C4-2B (cell line): ENCODE measurements at regions not wholly inside any gene's neighbourhood (a gene's known extent, or its start where the extent isn't known, plus 50 kb on each side); places are given as distances from the start of the nearest gene placed in this dataset.

Experiments
- CTCF ChIP-seq: fragments of 450-650 bp; conservative IDR thresholded peaks from 2 replicates; pipeline ENCODE4 v1.5.1; 2017; ENCODE audit warnings: mild to moderate bottlenecking
- ZFX ChIP-seq: fragments of 450-650 bp; IDR thresholded peaks from 2 replicates; pipeline ENCODE4 v1.6.1; 2017

GRCh38 chr4:85291226-85291625 is 183.7 kb upstream of the ARHGAP24 start:
- TF ChIP-seq CTCF (no peak), ZFX (no peak)
